ENCODE measurements at regions not wholly inside any gene's neighbourhood (a gene's known extent, or its start where the extent isn't known, plus 50 kb on each side); places are given as distances from the start of the nearest gene placed in this dataset.

GRCh38 chr9:106414042-106414441, 448.9 kb upstream of the ZNF462 start:
- DNase-seq (ENCODE audit: extremely low read depth, low read depth): no peak
- H3K4me3 ChIP-seq (replicated peaks; ENCODE audit: low read depth, low read length): no peak overlapping the region
- TF ChIP-seq CTCF (IDR thresholded peaks at IDR 0.05; ENCODE audit: low read depth, low read length, missing control alignments): no peak

- no peak for TF ChIP-seq CTCF (IDR thresholded peaks at IDR 0.05; ENCODE audit: low read depth, low read length, missing control alignments)
- no peak for DNase-seq (ENCODE audit: extremely low read depth, low read depth)
Measured at GRCh38 chr9:106417685-106418084, 445.3 kb upstream of the ZNF462 start.

GRCh38 chr9:106419829-106420228, 443.1 kb upstream of the ZNF462 start:
- DNase-seq (ENCODE audit: extremely low read depth, low read depth): no peak
- TF ChIP-seq CTCF (IDR thresholded peaks at IDR 0.05; ENCODE audit: low read depth, low read length, missing control alignments): no peak
- no peak overlapping the region for H3K4me3 ChIP-seq (replicated peaks; ENCODE audit: low read depth, low read length)

More at GRCh38 chr9:106417685-106418084, 445.3 kb upstream of the ZNF462 start:
- no peak overlapping the region for H3K4me3 ChIP-seq (replicated peaks; ENCODE audit: low read depth, low read length)

- no peak overlapping the region for H3K4me3 ChIP-seq (replicated peaks; ENCODE audit: low read depth, low read length)
- no peak for TF ChIP-seq CTCF (IDR thresholded peaks at IDR 0.05; ENCODE audit: low read depth, low read length, missing control alignments)
- peak; percentile 77 for DNase-seq (ENCODE audit: extremely low read depth, low read depth)
Measured at GRCh38 chr9:106420511-106420944, 442.4 kb upstream of the ZNF462 start.

- H3K4me3 ChIP-seq (replicated peaks; ENCODE audit: low read depth, low read length): no peak overlapping the region
- DNase-seq (ENCODE audit: extremely low read depth, low read depth): no peak
- no peak for TF ChIP-seq CTCF (IDR thresholded peaks at IDR 0.05; ENCODE audit: low read depth, low read length, missing control alignments)
Measured at GRCh38 chr9:106421772-106422171, 441.2 kb upstream of the ZNF462 start.

GRCh38 chr9:106423575-106423974, 439.4 kb upstream of the ZNF462 start:
- no peak for DNase-seq (ENCODE audit: extremely low read depth, low read depth)
- H3K4me3 ChIP-seq (replicated peaks; ENCODE audit: low read depth, low read length): no peak overlapping the region
- no peak for TF ChIP-seq CTCF (IDR thresholded peaks at IDR 0.05; ENCODE audit: low read depth, low read length, missing control alignments)

GRCh38 chr9:106432631-106433030, 430.3 kb upstream of the ZNF462 start:
- H3K4me3 ChIP-seq (replicated peaks; ENCODE audit: low read depth, low read length): no peak overlapping the region
- TF ChIP-seq CTCF (IDR thresholded peaks at IDR 0.05; ENCODE audit: low read depth, low read length, missing control alignments): no peak
- no peak for DNase-seq (ENCODE audit: extremely low read depth, low read depth)
